ENCODE measurements at regions not wholly inside any gene's neighbourhood (a gene's known extent, or its start where the extent isn't known, plus 50 kb on each side); places are given as distances from the start of the nearest gene placed in this dataset.

DNA sequence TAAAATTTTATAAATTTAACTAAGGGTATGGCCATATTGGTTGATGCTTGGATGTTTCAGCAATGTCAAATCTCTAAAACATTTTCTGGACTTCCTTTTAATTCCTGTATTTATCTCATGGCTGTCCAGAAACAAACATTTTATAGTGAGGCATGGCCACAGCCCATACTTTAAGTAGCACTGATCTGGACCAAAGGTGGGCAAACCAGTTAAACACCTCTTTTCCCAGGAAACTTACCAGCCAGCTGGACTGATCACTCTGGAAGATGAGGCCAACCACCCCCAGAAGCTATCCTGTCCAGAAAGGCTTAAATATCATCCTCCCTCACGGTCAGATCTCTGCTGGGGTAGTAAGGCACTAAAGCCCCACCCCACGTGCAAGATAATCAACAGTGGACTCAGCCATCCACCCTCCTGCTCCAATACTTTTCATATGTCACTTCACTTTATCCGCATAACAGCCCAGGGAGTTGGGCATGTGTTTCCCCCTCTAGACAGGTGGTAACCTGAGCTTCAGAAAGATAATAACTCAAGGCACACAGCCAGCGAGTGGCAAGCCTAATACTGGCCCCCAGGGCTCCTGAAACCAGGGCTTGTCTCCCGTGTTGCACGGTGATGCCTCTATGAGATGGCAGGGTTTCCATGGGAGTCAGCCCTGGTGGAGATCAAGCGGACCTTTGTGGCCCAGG, 120.5 kb upstream of the NGF start:
- H3K36me3 Mint-ChIP-seq (ENCODE audit: insufficient read depth in 1 of 3, low read depth in 3 of 3) = no peaks in the 10 kb centered on the region; a peak in 1 of 7 replicates
- no peak for DNase-seq
- H3K79me1 ChIP-seq (ENCODE audit: insufficient read depth, low read depth, low read length, poor library complexity, severe bottlenecking) = no peaks in the 10 kb centered on the region
- no peak overlapping the region for H4K8ac ChIP-seq (replicated peaks; ENCODE audit: insufficient read length, low read depth, low read length)
- no peaks in the 10 kb centered on the region for H3K9me3 Mint-ChIP-seq
- H4K91ac ChIP-seq (ENCODE audit: insufficient read length, low read depth, low read length) = no peak overlapping the region
- no peak overlapping the region for H2BK20ac ChIP-seq (ENCODE audit: low read depth, low read length, poor library complexity, severe bottlenecking)
- no peak overlapping the region for H3K18ac ChIP-seq (ENCODE audit: insufficient read length, low read depth, low read length)
- H3K79me2 ChIP-seq (ENCODE audit: insufficient read depth, low read length) = no peaks in the 10 kb centered on the region
- H4K20me1 ChIP-seq (ENCODE audit: control insufficient read depth, insufficient read depth, insufficient read length) = peaks cover 2% of the 10 kb centered on the region
- no peak overlapping the region for H3K4me2 ChIP-seq (ENCODE audit: insufficient read depth, insufficient read length, low read length)
- no peak overlapping the region for H2BK5ac ChIP-seq (ENCODE audit: insufficient read length, low read length)
- H2AFZ ChIP-seq (ENCODE audit: low read length) = no peak overlapping the region
- H2AK5ac ChIP-seq (ENCODE audit: insufficient read length, low read length) = no peak overlapping the region
- no peaks in the 10 kb centered on the region for H3K23me2 ChIP-seq (ENCODE audit: insufficient read length, low read depth, low read length, poor library complexity, severe bottlenecking)
- H3K27ac Mint-ChIP-seq = no peak overlapping the region; a peak in 1 of 7 replicates
- no peak overlapping the region for H2BK12ac ChIP-seq (ENCODE audit: insufficient read length, low read depth, low read length)
- H2BK120ac ChIP-seq (ENCODE audit: low read depth, low read length, poor library complexity, severe bottlenecking) = no peak overlapping the region
- H3K27me3 ChIP-seq (ENCODE audit: insufficient read depth, low read length) = no peaks in the 10 kb centered on the region
- no peak overlapping the region for H3K4ac ChIP-seq (ENCODE audit: low read depth, low read length)
- H3K14ac ChIP-seq (ENCODE audit: insufficient read depth, low read length) = no peak overlapping the region
- no peaks in the 10 kb centered on the region for H3K4me1 ChIP-seq (ENCODE audit: insufficient read depth, low read length)
- no peaks in the 10 kb centered on the region for H3K4me1 Mint-ChIP-seq
- no peak overlapping the region for H3K9ac ChIP-seq (ENCODE audit: extremely low read depth, insufficient read length, low read length)
- no peaks in the 10 kb centered on the region for H3K9me3 ChIP-seq (ENCODE audit: control insufficient read depth, low read depth, low read length)
- no peak overlapping the region for H3K27ac ChIP-seq (ENCODE audit: insufficient read length, low read depth, low read length)
- TF ChIP-seq, protein P1, sequence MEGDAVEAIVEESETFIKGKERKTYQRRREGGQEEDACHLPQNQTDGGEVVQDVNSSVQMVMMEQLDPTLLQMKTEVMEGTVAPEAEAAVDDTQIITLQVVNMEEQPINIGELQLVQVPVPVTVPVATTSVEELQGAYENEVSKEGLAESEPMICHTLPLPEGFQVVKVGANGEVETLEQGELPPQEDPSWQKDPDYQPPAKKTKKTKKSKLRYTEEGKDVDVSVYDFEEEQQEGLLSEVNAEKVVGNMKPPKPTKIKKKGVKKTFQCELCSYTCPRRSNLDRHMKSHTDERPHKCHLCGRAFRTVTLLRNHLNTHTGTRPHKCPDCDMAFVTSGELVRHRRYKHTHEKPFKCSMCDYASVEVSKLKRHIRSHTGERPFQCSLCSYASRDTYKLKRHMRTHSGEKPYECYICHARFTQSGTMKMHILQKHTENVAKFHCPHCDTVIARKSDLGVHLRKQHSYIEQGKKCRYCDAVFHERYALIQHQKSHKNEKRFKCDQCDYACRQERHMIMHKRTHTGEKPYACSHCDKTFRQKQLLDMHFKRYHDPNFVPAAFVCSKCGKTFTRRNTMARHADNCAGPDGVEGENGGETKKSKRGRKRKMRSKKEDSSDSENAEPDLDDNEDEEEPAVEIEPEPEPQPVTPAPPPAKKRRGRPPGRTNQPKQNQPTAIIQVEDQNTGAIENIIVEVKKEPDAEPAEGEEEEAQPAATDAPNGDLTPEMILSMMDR (conservative IDR thresholded peaks at IDR 0.05) = no peak
- H3T11ph ChIP-seq (ENCODE audit: low read length) = no peak overlapping the region
- H4K5ac ChIP-seq (ENCODE audit: insufficient read length, low read depth, low read length) = no peak overlapping the region
- WGBS (ENCODE audit: extremely low coverage, insufficient read length, low lambda C conversion rate) = no CpG with 5 or more reads among the region's 7 CpGs
- H3K4me3 Mint-ChIP-seq = no peak overlapping the region
- no peak overlapping the region for H3K23ac ChIP-seq (ENCODE audit: insufficient read length, low read depth, low read length)
- no peak overlapping the region for H2BK15ac ChIP-seq (ENCODE audit: low read depth, low read length)
- peaks cover 1% of the 10 kb centered on the region; the same call in 1 of the 2 replicates for H3K27me3 Mint-ChIP-seq (ENCODE audit: low read depth)
- no peak overlapping the region for H3K56ac ChIP-seq (ENCODE audit: insufficient read length, low read depth, low read length)

All from H9 (cell line).